ENCODE measurements at regions not wholly inside any gene's neighbourhood (a gene's known extent, or its start where the extent isn't known, plus 50 kb on each side); places are given as distances from the start of the nearest gene placed in this dataset.

DNA sequence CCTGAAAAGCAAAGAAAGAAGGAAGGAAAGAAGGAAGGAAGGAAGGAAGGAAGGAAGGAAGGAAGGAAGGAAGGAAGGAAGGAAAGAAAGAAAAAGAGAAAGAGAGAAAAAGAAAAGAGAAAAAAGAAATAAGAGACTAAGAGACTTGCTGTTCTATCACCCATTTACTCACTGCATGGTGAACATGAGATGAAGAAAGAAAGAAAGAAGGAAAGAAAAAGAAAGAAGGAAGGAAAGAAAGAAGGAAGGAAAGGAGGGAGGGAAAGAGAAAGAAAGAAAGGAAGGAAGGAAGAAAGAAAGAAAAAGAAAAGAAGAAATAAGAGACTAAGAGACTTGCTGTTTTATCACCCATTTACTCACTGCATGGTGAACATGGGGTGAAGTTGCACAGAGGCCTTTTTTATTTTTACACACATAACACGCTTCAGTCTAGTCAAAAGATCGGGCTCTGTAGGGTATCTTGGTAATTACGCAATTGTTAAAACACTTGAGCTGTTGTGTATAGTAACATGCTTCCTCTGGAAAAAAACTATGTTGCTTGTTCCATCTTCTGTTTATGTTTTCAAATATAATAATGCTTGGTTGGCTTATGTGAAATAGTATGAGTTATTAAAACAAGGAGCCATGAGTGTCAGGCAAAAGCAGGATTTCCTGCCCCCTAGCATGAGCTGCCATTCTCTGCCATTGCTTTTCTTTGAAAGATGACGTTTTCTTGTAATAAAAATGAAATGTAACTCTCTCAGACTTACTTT is 119.3 kb upstream of the ZNF608 start:
- no peak overlapping the region for H3K4me3 ChIP-seq (ENCODE audit: low read depth, low read length)
- no peak for DNase-seq (ENCODE audit: low read depth)
- TF ChIP-seq, protein P1, sequence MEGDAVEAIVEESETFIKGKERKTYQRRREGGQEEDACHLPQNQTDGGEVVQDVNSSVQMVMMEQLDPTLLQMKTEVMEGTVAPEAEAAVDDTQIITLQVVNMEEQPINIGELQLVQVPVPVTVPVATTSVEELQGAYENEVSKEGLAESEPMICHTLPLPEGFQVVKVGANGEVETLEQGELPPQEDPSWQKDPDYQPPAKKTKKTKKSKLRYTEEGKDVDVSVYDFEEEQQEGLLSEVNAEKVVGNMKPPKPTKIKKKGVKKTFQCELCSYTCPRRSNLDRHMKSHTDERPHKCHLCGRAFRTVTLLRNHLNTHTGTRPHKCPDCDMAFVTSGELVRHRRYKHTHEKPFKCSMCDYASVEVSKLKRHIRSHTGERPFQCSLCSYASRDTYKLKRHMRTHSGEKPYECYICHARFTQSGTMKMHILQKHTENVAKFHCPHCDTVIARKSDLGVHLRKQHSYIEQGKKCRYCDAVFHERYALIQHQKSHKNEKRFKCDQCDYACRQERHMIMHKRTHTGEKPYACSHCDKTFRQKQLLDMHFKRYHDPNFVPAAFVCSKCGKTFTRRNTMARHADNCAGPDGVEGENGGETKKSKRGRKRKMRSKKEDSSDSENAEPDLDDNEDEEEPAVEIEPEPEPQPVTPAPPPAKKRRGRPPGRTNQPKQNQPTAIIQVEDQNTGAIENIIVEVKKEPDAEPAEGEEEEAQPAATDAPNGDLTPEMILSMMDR (conservative IDR thresholded peaks at IDR 0.05; ENCODE audit: low read depth, low read length) = no peak

DNA sequence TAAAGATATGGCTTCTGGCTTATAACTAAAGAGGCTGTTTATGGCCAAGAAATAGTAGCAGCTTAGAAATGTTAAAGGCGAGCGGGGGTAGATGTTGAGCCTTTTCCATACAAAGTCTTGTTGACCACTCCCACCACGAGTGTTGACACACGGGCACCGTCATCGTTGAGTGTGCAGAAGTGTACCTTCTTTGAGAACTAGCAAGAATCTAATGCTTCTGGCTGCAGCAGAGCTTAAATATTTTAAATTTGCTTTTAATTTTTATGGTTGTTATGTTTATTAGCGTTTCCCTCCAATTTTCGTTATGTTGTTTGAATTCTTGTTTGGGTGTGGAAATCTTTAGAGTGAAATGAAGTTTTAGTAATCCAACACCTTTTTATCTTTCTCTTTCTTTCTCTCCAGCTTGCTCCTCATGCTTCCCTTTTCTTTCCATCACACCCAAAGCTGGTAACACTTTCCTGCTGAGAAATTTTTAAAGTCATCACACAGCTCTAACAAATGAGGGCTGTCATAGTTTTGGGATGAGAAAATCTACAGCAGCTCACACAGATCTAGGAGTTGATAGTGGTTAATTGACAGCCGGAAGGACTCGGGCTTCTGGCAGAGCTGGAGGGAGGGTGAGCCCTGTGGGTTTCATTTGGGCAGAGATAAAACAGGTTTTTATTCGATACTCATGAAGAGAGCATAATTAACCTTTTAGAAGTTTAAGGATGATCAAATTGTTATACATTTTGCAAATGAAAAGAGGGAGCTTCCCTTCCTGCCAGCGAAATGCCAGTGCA is 120.1 kb upstream of the ZNF608 start:
- H3K4me3 ChIP-seq (ENCODE audit: low read depth, low read length) = no peak overlapping the region
- DNase-seq (ENCODE audit: low read depth) = no peak
- TF ChIP-seq, protein P1 (conservative IDR thresholded peaks at IDR 0.05; ENCODE audit: low read depth, low read length) = no peak

DNA sequence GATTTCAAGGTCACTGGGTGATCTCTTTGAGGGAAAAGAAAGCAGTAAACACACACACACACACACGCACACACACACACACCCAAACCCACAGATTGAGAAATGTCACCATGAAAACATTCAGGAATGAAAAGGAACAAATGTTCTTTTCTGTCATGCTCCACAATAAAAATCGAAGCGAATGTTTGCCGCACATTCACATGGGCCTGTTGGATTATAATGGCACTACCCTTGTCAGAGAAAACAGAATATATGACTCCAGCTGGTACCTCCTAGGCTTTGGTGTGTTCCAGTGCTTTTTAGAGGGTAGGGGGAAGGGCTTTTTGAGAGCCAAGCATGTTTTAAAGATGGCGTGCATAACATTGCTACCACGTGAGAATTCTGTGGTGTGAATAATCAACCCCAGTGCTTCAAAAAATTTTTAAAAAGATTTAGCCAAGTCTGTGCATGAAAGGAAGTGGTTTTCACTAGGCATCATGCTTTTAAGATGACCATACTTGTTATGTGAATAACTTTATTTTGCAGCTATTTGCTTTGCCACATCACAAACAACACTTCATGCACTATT is 120.8 kb upstream of the ZNF608 start:
- no peak for DNase-seq (ENCODE audit: low read depth)
- TF ChIP-seq, protein P1 (conservative IDR thresholded peaks at IDR 0.05; ENCODE audit: low read depth, low read length) = no peak
- H3K4me3 ChIP-seq (ENCODE audit: low read depth, low read length) = no peak overlapping the region

DNA sequence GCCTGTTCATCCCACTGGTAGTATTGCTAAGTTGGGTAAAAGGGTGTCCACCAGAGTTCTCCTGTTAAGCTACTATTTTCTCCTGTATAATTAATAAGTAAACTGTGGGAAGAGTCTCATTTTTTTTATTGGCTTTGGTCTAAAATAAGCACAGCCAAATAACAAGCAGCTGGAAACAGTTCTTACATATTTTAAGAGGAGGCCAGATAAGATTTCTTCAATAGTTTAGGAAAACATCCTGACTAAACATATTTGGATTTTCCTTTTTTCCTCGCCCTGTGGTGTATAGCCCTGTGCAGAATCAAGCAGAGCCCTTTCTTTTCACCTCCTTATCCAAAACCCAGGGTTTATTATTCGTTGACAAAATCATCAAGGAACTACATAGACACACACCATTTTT is 122.2 kb upstream of the ZNF608 start:
- no peak overlapping the region for H3K4me3 ChIP-seq (ENCODE audit: low read depth, low read length)
- no peak for DNase-seq (ENCODE audit: low read depth)
- TF ChIP-seq, protein P1 (conservative IDR thresholded peaks at IDR 0.05; ENCODE audit: low read depth, low read length) = no peak

DNA sequence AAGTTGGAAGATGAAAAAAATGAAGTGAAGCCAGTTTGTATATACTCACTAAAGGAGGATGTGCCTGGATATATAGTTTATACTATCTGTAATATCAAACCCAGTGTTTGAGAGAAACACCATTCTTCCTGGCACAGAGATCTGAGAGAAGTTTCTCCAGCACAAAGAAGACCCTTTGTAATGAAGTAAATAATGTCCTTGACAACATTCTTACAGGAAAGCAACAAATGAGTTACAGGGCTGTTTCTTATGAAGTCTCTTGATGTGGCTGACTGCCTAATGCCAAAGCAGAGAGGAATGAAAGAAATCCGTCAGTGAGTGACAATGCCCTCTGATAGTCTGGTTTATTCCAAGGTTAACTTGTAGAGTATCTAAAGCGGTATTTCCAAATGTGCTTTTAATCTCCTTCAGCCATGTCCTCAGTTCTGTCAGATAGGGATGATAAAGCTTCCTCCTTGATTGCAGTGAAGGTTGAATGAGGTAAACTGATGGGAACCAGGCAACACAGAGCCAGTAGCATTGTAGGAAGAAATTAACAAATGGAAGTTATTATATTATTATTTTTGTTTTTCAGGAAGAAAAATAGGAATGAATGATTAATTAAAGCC is 123.1 kb upstream of the ZNF608 start:
- TF ChIP-seq, protein P1 (conservative IDR thresholded peaks at IDR 0.05; ENCODE audit: low read depth, low read length) = no peak
- DNase-seq (ENCODE audit: low read depth) = no peak

DNA sequence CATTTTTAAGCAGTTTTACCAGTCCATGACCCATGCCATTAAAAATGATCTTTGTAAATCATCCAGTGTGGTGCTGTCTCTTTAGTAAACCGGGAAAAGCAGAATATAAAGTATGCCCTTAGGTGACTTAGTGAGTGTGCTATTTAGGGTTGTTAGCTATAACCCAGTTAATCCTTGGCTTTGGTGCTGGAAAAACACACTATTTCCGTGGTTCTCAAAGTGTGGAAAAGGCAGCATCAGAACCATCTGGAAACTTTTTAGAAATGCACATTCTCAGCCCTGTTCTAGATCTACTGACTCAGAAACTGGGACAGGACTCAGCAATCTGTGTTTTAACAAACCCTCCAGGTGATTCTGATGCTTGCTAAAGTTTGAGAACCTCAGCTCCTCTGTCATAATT is 123.6 kb upstream of the ZNF608 start:
- DNase-seq (ENCODE audit: low read depth) = no peak
- H3K4me3 ChIP-seq (ENCODE audit: low read depth, low read length) = no peak overlapping the region
- TF ChIP-seq, protein P1 (conservative IDR thresholded peaks at IDR 0.05; ENCODE audit: low read depth, low read length) = no peak

More for the DNA sequence above, 123.1 kb upstream of the ZNF608 start:
- no peak overlapping the region for H3K4me3 ChIP-seq (ENCODE audit: low read depth, low read length)
